Central memory CD4-positive, alpha-beta T cell (primary cell): ENCODE measurements at regions not wholly inside any gene's neighbourhood (a gene's known extent, or its start where the extent isn't known, plus 50 kb on each side); places are given as distances from the start of the nearest gene placed in this dataset.

ENCODE experiments used
- DNase-seq: peaks from one replicate; pipeline ENCODE4 v3.0.0; 2022

GRCh38 chr6:16078064-16078463 is 50.8 kb upstream of the MYLIP start:
- no peak for DNase-seq

- no peak for DNase-seq
These were observed 59.2 kb upstream of the MYLIP start for GRCh38 chr6:16069671-16070070.

GRCh38 chr6:16069222-16069621 is 59.7 kb upstream of the MYLIP start:
- DNase-seq, result no peak

GRCh38 chr6:16067568-16067967 is 61.3 kb upstream of the MYLIP start:
- DNase-seq, result no peak

GRCh38 chr6:16064671-16065072 is 64.2 kb upstream of the MYLIP start:
- DNase-seq, result no peak

GRCh38 chr6:16063580-16063979 is 65.3 kb upstream of the MYLIP start:
- DNase-seq, result no peak

- no peak for DNase-seq
These were observed 67.1 kb upstream of the MYLIP start for GRCh38 chr6:16061818-16062217.

GRCh38 chr6:16060039-16060438 is 68.8 kb upstream of the MYLIP start:
- DNase-seq, result no peak

GRCh38 chr6:16059496-16059895 is 69.4 kb upstream of the MYLIP start:
- no peak for DNase-seq

- DNase-seq, result no peak
These were observed 69.9 kb upstream of the MYLIP start for GRCh38 chr6:16058929-16059345.

- DNase-seq, result no peak
These were observed 70.5 kb upstream of the MYLIP start for GRCh38 chr6:16058201-16058928.

- DNase-seq, result no peak
These were observed 71.4 kb upstream of the MYLIP start for GRCh38 chr6:16057446-16057845.

GRCh38 chr6:16056263-16056870 is 72.5 kb upstream of the MYLIP start:
- DNase-seq, result no peak

- DNase-seq, result no peak
These were observed 73.0 kb upstream of the MYLIP start for GRCh38 chr6:16055852-16056251.

GRCh38 chr6:16049168-16049567 is 79.7 kb upstream of the MYLIP start:
- DNase-seq, result no peak

- DNase-seq, result no peak
These were observed 80.7 kb upstream of the MYLIP start for GRCh38 chr6:16048221-16048620.

- DNase-seq, result no peak
These were observed 81.4 kb upstream of the MYLIP start for GRCh38 chr6:16047435-16047990.

GRCh38 chr6:16045238-16045637 is 83.6 kb upstream of the MYLIP start:
- DNase-seq, result no peak

GRCh38 chr6:16044211-16044643 is 84.7 kb upstream of the MYLIP start:
- no peak for DNase-seq

- DNase-seq, result no peak
These were observed 85.4 kb upstream of the MYLIP start for GRCh38 chr6:16043171-16044135.

GRCh38 chr6:16042751-16043150 is 86.1 kb upstream of the MYLIP start:
- no peak for DNase-seq

GRCh38 chr6:16041327-16041726 is 87.6 kb upstream of the MYLIP start:
- no peak for DNase-seq

GRCh38 chr6:16040628-16040974 is 88.3 kb upstream of the MYLIP start:
- no peak for DNase-seq
